AG08395 (cell line): ENCODE measurements at regions not wholly inside any gene's neighbourhood (a gene's known extent, or its start where the extent isn't known, plus 50 kb on each side); places are given as distances from the start of the nearest gene placed in this dataset.
"Not testable (repeated sequence)": the region's sequence is repeated elsewhere in the genome, so short reads cannot be mapped to it uniquely, and the experiment has no call there.

ENCODE experiments used
- DNase-seq: peaks from one replicate; pipeline ENCODE4 v3.0.0; 2012; ENCODE audit warnings: mixed read lengths, low spot score

- no peak for DNase-seq
Measured at GRCh38 chr4:1572964-1573720, 111.0 kb downstream of the FAM53A start.

GRCh38 chr4:1572521-1572920, 111.6 kb downstream of the FAM53A start:
- DNase-seq: no peak

GRCh38 chr4:1572010-1572385, 112.1 kb downstream of the FAM53A start:
- no peak for DNase-seq

GRCh38 chr4:1571165-1572009, 112.7 kb downstream of the FAM53A start:
- no peak for DNase-seq

DNA sequence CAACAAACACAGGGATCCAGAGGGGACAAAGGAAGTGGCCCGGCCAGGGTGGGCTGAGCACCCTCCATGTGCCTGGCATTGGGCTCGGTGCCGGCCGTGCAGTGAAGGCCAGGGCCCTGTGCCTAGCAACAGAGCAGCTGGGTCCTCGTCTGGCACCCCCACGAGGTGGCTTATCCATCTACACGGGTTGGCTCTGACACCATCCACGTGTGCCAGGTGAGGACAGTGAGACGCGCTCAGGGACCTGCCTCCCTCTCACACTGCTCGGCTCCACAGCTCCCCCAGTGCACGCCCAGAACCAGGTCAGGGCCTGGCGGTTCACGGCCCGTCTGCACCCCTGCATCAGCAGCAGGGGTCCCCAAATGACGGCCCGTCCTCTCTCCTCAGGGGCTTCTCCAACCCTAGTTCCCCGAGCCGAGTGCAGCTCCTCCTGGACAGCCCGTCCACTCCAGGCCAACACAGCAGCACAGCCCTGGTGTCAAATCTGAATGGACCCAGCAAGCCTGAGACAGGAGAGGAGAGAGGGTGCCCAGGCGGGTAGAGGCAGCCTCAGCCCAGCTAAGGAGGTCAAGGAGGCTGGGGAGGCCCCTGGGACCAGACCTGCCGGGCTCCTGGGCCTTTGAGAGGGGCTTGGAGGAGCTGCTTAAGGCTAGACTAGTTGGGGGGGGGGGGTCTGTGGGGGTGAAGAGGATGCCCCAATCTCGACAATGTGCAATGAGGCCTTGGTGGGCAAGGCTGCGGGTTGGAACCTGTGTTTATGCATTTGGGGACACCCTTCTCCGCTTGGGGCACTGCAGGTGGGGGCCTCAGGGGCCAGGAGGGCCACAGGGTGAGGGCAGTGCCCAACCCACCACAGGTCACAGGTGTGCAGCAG, 113.6 kb downstream of the FAM53A start:
- no peak for DNase-seq

DNA sequence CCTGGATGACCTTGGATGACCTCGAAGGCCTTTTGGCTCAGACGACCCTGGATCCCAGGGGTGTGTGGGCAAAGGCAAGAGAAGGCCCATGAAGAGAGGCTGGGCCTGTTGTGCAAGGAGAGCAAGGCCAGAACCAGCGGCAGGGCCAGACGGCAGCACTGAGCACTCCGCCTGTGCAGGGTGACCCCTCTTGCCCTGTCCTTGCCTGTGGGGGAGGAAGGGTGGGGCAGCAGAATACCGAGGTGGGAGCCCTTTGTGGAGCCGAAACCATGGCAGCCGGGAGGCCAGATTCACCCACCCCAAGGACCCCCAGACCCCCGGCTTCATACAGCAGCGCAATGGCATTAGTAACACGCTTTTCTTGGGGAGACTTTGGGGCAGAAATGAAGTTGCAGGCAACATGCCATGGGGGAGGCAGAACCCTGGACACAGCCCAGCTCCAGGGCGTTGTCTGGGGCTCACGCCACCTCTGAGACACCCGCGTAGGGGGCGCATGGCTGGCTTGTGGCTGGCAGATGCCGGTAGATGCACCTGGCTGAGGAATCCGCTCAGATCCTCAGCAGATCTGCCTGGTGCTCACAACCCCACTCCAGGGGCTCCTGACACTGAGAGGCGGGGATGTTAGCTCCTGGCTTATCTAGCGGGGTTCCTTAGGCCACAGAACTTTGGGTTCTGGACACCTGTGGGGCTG, 114.5 kb downstream of the FAM53A start:
- no peak for DNase-seq

DNA sequence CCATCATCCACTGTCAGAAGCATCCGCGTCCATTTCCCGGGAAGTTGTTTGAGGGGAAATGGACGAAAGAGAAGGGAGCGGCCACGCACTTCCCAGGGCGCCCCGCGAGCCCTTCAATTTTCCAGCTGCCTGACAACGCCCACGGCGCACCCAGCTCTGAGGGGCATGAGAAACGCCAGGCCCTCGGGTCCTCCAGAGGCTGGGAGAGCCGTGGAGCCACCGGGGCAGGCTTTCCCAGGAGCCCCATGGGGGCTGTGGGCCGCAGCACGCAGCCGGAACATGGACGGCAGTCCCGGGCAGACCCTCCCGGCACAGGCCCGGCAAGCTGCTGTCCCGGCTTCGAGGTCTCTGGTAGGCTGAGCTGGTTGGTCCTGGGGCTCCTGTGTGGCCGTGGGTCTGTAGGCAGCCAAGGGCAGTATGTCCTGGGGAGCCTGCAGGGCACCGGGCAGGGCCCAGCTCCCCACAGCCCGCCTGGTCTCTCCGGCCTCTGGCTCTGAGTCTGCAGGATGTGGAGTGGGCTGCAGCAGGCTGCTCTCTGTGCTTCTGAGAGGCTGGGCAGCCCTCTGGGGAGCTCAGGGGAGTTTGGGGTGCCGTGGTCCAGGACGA, 115.2 kb downstream of the FAM53A start:
- no peak for DNase-seq

DNA sequence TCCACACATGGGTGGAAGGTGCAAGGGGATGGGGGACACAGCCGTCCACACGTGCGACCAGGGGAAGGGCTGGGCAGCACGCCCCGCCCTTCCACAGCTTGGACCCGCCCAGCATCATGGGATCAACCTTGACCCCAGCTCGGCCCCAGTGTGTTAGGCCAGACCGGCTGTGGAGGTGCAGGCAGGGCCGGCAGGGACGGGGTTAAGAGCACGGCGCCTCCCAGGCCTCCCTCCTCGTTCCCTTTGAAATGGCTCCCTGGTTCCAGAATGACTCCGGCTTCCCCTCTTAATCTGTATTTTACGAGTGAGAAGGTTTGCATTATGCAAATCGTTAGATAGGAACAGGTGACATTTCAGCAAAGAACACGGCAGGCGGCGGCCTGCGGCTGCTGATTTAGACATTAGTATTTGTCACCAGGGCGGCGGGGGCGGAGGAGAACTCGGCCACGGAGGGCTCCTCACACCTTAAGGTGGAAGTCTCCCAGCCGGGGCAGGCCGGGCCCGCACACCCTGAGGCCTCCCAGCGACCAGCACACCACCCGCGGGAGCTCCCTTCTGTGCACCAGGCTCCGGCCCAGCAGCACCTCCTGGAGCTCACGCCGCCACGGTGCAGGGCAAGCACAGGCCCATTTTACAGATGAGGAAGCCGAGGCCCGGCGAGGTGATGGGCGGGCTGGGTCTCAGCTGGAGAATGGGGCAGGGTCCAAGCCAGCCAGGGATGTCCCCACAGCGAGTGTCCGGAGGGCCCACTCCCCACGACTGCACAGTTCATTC, 116.1 kb downstream of the FAM53A start:
- DNase-seq: no peak

DNA sequence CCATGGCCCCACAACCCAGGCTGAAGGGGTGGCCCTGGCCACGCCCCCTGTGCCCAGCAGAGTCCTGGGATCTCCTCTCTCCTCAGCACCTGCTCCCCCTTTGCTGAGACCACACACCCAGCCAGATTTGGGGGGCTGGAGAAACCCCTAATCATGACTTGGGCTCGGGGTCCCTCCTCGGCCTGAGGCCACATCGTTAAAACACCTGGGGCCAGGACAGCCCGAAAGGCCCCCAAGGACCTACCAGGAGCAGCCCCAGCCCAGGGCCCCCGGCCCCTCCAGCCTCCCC, 116.7 kb downstream of the FAM53A start:
- no peak for DNase-seq

DNA sequence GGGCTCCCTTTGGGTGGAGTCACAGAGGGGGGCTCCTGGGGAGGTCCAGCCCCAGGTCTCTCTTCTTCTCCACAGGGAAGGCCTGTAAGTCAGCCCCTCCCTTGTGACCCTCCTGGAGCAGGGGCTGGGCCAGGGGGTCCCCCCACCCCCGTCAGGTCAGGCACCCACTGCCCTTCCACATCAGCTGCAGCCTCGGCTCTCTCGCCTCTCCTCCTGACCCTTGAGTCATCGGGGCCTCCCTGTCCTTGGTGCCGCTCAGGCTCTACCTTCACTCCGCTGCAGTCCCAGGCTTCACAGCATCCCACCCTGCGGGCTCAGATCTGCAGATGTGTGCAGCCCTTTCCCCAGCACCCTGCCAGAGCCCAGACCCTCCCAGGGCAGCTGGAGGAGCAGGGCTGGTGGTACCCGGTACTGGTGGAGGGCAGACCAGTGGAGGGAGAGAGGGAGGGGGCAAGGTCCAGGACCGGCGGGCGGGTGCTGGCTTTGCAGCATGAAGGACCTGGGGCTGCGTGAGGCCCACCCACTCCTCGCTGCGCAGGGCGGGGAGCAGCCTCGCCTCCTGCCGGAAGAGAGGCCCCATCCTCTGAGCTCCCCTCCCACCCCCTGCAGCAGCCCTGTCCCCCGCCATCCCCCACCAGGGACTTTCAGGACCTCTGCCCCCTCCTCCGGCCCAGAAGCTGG, 117.1 kb downstream of the FAM53A start:
- DNase-seq: no peak

GRCh38 chr4:1566301-1566837, 117.7 kb downstream of the FAM53A start:
- DNase-seq: not testable (repeated sequence)

DNA sequence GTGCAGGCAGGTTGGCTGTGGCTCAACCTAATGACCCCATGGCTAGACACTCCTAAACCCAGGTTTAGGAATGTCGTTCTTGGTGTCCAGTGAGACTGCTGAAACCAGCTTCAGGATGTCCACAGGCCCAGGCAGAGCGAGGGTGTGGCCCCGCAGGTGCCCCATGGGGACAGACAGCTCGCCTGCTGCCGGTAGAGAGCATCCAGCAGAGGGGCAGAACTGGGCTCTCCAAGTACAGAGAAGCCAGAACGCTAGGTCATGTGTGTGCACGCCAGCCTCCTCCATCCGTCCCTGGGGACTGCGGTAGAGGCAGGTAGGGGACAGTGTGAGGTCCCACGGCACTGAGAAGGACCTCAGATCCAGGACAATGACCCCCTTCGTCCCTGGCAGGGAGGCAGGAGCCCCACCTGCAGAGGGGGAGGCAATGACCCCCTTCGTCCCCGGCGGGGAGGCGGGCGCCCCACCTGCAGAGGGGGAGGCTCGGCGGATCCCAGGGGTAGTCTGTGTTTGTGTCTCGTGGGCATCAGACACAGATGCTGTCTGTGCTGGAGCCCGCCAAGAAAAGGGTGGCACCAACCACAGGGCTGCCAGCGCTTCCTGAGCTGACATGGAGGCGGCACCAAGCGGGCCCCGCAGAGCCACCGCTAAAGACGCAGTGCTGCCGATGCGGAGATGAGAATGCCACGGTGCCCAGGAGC, 118.4 kb downstream of the FAM53A start:
- no peak for DNase-seq

GRCh38 chr4:1564535-1565375, 119.4 kb downstream of the FAM53A start:
- DNase-seq: no peak

GRCh38 chr4:1563768-1564485, 120.2 kb downstream of the FAM53A start:
- DNase-seq: no peak

DNA sequence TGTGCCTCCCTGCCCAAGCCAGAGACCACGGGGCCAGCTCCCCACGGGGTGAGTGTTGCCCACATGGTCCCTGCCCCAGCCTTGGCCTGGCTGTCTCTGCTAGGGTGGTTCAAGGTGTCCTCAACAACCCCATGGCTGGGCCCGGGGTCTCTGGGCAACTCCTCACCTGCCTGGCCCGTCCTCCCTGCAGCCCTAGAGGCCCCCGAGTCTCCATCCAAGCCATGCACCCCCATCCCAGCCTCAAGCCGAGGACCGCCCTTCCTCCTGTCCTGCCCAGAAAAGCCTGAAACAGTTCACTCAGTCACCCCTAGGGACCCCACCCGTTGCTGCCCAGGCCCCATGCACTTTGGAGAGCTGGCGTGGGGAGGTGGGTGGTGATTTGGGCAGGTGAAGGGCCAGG, 120.9 kb downstream of the FAM53A start:
- no peak for DNase-seq

- DNase-seq: no peak
Measured at GRCh38 chr4:1562771-1563170, 121.3 kb downstream of the FAM53A start.

DNA sequence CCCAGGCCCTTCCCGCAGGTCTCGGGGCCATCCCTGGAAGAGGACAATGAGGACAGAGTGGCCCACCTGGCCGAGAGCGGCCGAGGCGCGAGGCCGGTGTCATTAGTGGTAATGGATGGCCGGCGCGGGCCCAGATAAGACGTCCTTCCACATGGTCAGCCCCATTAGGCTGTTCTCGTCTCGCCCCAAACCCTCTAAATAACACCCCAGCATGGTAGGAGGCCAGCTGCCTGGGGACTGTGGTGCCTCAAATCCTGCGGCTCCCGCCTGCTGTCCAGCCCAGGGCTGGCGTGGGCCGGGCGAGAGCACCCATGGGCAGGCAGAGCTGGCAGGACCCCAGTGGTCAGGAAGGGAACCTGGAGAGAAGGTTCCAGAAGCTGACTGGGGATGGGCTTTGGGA, 121.7 kb downstream of the FAM53A start:
- no peak for DNase-seq
